GM18519 (cell line): ENCODE measurements at regions not wholly inside any gene's neighbourhood (a gene's known extent, or its start where the extent isn't known, plus 50 kb on each side); places are given as distances from the start of the nearest gene placed in this dataset.
"Not testable (repeated sequence)": the region's sequence is repeated elsewhere in the genome, so short reads cannot be mapped to it uniquely, and the experiment has no call there.

Source experiments
- ATAC-seq: cut with Tn5 transposase; IDR thresholded peaks from one replicate; pipeline ENCODE4 v1.9.1; 2021; ENCODE audit warnings: mild to moderate bottlenecking, moderate library complexity; ENCODE audit not compliant: unreplicated experiment, low FRiP score

GRCh38 chr4:66490729-66491128 lies 820.4 kb upstream of the EPHA5 start:
- ATAC-seq = no peak

- no peak for ATAC-seq
Observed at GRCh38 chr4:66489783-66490452, 819.6 kb upstream of the EPHA5 start.

DNA sequence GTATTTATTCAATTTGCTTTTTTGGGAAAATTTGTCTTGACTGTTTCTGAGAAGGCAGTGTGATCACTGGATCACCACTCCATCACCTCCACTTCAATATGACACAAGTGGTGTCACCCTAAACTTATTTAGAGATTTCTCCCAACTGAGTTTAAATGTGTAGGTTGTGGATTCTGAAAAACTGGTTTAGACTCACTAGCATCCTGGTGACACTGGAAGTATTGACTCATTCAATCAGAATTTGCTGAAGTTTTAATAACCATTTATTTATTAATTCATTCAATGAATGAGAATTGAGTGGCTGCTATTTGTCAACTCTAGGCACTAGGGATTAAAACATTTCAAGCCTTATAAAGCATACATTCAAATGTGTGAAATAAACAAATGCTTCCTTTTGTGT lies 819.1 kb upstream of the EPHA5 start:
- no peak for ATAC-seq

DNA sequence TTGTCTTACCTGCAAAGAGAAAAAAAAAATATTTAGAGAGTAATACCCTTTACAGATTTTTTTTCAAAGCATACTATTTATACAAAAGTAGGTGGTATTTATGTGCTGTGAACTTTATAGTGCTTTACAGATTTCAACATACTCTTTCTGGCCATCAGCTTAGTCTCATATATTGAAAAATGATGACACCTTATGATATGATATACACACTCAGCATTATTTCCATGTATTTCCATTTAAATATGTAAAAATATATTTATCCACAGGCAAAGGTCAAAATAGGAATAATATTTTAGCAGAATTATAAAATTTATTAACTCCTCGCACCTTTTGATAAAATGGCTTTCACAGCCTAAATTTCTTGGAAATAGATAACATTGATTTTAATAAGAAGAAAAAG lies 815.8 kb upstream of the EPHA5 start:
- no peak for ATAC-seq

- ATAC-seq = no peak
Observed at GRCh38 chr4:66482186-66482585, 811.9 kb upstream of the EPHA5 start.

- ATAC-seq = no peak
Observed at GRCh38 chr4:66475596-66475995, 805.3 kb upstream of the EPHA5 start.

DNA sequence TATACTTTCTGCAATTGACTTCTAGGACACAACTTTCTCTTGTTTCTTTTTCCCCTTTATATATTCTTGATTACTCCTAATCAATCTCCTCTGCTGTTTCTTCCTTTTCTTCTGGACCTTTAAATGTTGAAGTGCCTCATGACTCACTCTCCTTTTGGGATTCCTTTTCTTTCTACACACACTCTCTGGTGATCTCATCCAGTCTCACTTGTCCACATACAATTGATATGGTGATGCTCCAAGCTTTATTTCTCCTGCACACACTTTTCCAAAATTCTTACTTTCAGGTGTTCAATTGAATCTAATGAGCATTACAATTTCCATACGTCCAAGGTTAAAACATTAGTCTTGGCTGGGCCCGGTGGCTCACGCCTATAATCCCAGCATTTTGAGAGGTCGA lies 794.8 kb upstream of the EPHA5 start:
- no peak for ATAC-seq

DNA sequence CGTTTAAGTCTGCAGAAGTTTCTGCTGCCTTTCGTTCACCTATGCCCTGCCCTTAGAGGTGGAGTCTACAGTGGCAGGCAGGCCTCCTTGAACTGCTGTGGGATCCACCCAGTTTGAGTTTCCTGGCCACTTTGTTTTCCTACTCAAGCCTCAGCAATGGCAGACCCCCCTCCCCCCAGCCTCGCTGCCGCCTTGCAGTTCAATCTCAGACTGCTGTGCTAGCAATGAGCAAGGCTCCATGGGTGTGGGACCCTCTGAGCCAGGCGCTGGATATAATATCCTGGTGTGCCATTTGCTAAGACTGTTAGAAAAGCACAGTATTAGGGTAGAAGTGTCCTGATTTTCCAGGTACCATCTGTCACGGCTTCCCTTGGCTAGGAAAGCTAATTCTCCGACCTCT lies 792.6 kb upstream of the EPHA5 start:
- ATAC-seq = not testable (repeated sequence)

- ATAC-seq = no peak
Observed at GRCh38 chr4:66451741-66452140, 781.5 kb upstream of the EPHA5 start.

- no peak for ATAC-seq
Observed at GRCh38 chr4:66443008-66443407, 772.7 kb upstream of the EPHA5 start.

DNA sequence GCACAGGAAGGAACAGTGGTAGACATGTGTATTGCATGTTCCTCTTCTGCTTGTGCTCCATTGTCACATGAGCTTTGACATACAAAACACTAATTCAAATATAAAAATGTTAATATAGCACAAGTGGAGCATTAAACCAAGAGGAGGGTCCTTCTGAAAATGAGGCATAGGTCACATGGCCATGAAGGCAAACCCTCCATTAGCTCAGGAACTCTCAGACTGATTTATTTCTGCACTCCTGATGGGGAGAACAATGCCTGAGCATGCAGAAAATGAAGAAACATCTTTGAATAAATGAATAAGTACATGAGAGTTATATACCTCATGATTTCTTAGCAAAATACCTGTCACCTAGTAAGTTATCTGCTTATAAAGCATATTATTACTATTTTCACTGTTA lies 769.2 kb upstream of the EPHA5 start:
- ATAC-seq = no peak

- no peak for ATAC-seq
Observed at GRCh38 chr4:66433706-66434105, 763.4 kb upstream of the EPHA5 start.

GRCh38 chr4:66430856-66431255 lies 760.6 kb upstream of the EPHA5 start:
- no peak for ATAC-seq

- ATAC-seq = no peak
Observed at GRCh38 chr4:66429276-66429675, 759.0 kb upstream of the EPHA5 start.

GRCh38 chr4:66416425-66416824 lies 746.1 kb upstream of the EPHA5 start:
- no peak for ATAC-seq

GRCh38 chr4:66404141-66404540 lies 733.9 kb upstream of the EPHA5 start:
- no peak for ATAC-seq

- no peak for ATAC-seq
Observed at GRCh38 chr4:66376921-66377320, 706.6 kb upstream of the EPHA5 start.

DNA sequence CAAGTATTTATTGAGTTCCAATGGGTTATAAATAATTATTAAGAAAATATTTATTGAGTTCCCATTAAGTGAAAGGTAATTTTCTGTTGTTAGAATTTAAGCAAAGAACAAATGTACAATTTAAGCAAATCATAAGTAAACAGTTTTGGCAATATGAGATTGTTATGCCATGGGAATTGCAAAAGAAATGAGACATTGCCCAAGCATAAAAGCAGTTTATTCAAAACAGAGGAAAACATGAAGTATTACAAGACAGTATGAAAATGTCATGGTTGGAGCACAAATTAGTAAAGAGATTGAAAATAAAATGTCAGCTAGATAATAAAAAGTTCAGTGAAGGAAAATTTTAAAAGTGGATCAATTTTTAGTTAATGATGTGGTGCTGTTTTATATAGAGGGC lies 706.1 kb upstream of the EPHA5 start:
- no peak for ATAC-seq

DNA sequence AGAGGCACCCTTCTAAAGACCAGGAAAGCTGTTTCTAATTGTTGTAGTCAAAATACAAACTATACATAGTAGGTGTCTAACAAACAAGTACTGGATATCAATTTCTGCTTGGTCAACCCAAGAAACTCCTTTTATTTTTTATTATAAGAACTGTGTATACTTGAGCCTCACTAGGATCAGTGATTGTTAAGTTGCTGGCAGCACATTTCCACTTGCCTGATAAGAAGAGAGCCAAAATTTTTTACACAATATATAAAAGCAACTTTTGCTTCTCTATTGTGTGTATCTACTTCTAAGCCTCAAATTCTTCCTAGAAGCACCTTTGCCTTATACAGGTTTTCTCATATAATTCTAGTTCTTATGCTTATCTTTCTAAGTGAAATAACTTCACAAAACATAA lies 703.0 kb upstream of the EPHA5 start:
- ATAC-seq = no peak

GRCh38 chr4:66372706-66373105 lies 702.4 kb upstream of the EPHA5 start:
- no peak for ATAC-seq

DNA sequence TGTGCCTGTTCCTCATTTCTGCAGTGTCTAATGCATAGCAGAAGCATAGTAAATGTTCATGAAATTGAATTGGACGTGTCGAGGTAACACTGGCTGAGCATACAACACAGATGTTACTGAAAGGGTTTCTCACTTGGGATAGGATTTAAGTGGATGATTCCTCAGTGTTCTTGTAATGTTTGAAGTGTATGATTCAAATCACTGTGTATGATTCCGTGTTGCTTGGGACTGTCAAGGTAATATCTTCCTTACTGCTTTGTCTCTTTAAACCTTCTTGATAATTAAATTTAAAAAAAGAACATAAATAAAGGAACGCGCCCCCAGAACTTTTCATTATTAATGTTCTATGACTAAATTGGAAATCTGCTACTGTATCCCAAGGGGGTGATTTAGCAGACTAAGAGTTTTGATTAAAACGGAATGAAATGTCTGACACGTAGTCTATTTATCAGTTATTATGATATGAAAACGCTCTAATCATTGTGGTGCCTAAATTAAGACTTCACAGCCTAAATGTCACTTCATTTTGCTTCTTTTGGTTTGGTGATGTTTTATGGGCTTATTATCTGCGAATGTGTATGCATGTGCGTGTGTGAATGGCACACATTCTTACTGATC lies 696.9 kb upstream of the EPHA5 start:
- no peak for ATAC-seq

GRCh38 chr4:66360395-66360794 lies 690.1 kb upstream of the EPHA5 start:
- not testable (repeated sequence) for ATAC-seq

GRCh38 chr4:66357316-66357715 lies 687.0 kb upstream of the EPHA5 start:
- ATAC-seq = no peak
